Mesenchymal stem cell (in vitro differentiated cells and primary cell): ENCODE measurements at regions not wholly inside any gene's neighbourhood (a gene's known extent, or its start where the extent isn't known, plus 50 kb on each side); places are given as distances from the start of the nearest gene placed in this dataset.

Source experiments
- DNase-seq: peaks from one replicate; pipeline ENCODE4 v3.0.0-alpha.2; 2013
- H2AFZ ChIP-seq: one replicate; pipeline ENCODE4 v1.6.1; 2013; ENCODE audit warnings: low read depth, mild to moderate bottlenecking, control low read depth, inconsistent platforms, low read length, moderate library complexity
- H2AK5ac ChIP-seq: 2 replicates; pipeline ENCODE4 v1.6.1; 2013; ENCODE audit warnings: low read length, moderate library complexity, mild to moderate bottlenecking, inconsistent platforms; ENCODE audit not compliant: severe bottlenecking
- H2BK120ac ChIP-seq: one replicate; pipeline ENCODE4 v1.6.1; 2013; ENCODE audit warnings: low read depth, mild to moderate bottlenecking, inconsistent platforms, low read length, moderate library complexity
- H2BK12ac ChIP-seq, 2 experiments: one replicate each; pipeline ENCODE4 v1.6.1; 2013; ENCODE audit warnings: inconsistent platforms in 2 of 2, low read length in 2 of 2, mild to moderate bottlenecking in 2 of 2, moderate library complexity in 2 of 2, control low read depth in 1 of 2
- H2BK15ac ChIP-seq: one replicate; pipeline ENCODE4 v1.6.1; 2013; ENCODE audit warnings: mild to moderate bottlenecking, low read depth, inconsistent platforms; ENCODE audit not compliant: poor library complexity, severe bottlenecking
- H2BK5ac ChIP-seq: 2 replicates; pipeline ENCODE4 v1.6.1; 2013; ENCODE audit warnings: low read depth, mild to moderate bottlenecking, low read length, control low read depth, inconsistent platforms; ENCODE audit not compliant: poor library complexity, severe bottlenecking
- H3K14ac ChIP-seq, 2 experiments: one replicate each; pipeline ENCODE4 v1.6.1; 2013; ENCODE audit warnings: inconsistent platforms in 2 of 2, low read length in 2 of 2, control low read depth in 1 of 2, mild to moderate bottlenecking in 1 of 2, moderate library complexity in 1 of 2
- H3K18ac ChIP-seq, 2 experiments: one replicate each; pipeline ENCODE4 v1.6.1; 2013; ENCODE audit warnings: inconsistent platforms in 2 of 2, low read length in 2 of 2, control low read depth in 1 of 2, low read depth in 1 of 2, mild to moderate bottlenecking in 1 of 2
- H3K23ac ChIP-seq, 2 experiments: one replicate each; pipeline ENCODE4 v1.6.1; 2013; ENCODE audit warnings: inconsistent platforms in 2 of 2, low read length in 2 of 2, mild to moderate bottlenecking in 2 of 2, moderate library complexity in 2 of 2, control low read depth in 1 of 2
- H3K27ac ChIP-seq: 2 replicates; pipeline ENCODE4 v1.5.1; 2013; ENCODE audit warnings: mild to moderate bottlenecking, moderate library complexity, low read length, control low read depth, inconsistent platforms; ENCODE audit not compliant: poor library complexity, severe bottlenecking
- H3K27me3 ChIP-seq, 2 experiments: 2 replicates each; pipeline versions ENCODE4 v1.6.1 to v1.7.0; 2013; ENCODE audit warnings: low read length in 2 of 2, mild to moderate bottlenecking in 2 of 2, moderate library complexity in 2 of 2, control low read depth in 1 of 2, inconsistent platforms in 1 of 2; ENCODE audit not compliant: control insufficient read depth in 1 of 2, insufficient read depth in 1 of 2
- H3K36me3 ChIP-seq, 2 experiments: 2 replicates each; pipeline versions ENCODE4 v1.6.1 to v1.7.0; 2013; ENCODE audit warnings: low read length in 2 of 2, control low read depth in 1 of 2, inconsistent platforms in 1 of 2, low read depth in 1 of 2, mild to moderate bottlenecking in 1 of 2; ENCODE audit not compliant: insufficient read depth in 2 of 2, control insufficient read depth in 1 of 2
- H3K4ac ChIP-seq, 2 experiments: one replicate each; pipeline ENCODE4 v1.6.1; 2013; ENCODE audit warnings: inconsistent platforms in 2 of 2, low read length in 2 of 2, mild to moderate bottlenecking in 2 of 2, moderate library complexity in 2 of 2, control low read depth in 1 of 2, low read depth in 1 of 2
- H3K4me1 ChIP-seq: 2 replicates; pipeline ENCODE4 v1.6.1; 2013; ENCODE audit warnings: low read depth, low read length, control low read depth; ENCODE audit not compliant: control insufficient read depth, insufficient read depth
- H3K4me2 ChIP-seq: 2 replicates; pipeline ENCODE4 v1.6.1; 2013; ENCODE audit warnings: low read length, mild to moderate bottlenecking, inconsistent platforms; ENCODE audit not compliant: poor library complexity, severe bottlenecking
- H3K4me3 ChIP-seq, 2 experiments: 2 replicates each; pipeline versions ENCODE4 v1.5.1 to v1.7.0; 2013; ENCODE audit warnings: low read length in 2 of 2, mild to moderate bottlenecking in 2 of 2, control low read depth in 1 of 2, low read depth in 1 of 2; ENCODE audit not compliant: insufficient read depth in 1 of 2
- H3K79me1 ChIP-seq: replicated peaks from 2 replicates; pipeline ENCODE4 v1.6.1; 2013; ENCODE audit warnings: mild to moderate bottlenecking, control low read depth, low read length, inconsistent platforms; ENCODE audit not compliant: poor library complexity, severe bottlenecking
- H3K9ac ChIP-seq: 2 replicates; pipeline ENCODE4 v1.7.0; 2013; ENCODE audit warnings: mild to moderate bottlenecking, low read length, moderate library complexity
- H3K9me3 ChIP-seq: 2 replicates; pipeline ENCODE4 v1.7.0; 2013; ENCODE audit warnings: mild to moderate bottlenecking, low read length; ENCODE audit not compliant: control insufficient read depth
- H4K8ac ChIP-seq: one replicate; pipeline ENCODE4 v1.6.1; 2013; ENCODE audit warnings: inconsistent platforms, mild to moderate bottlenecking, low read length, moderate library complexity
- H4K91ac ChIP-seq: one replicate; pipeline ENCODE4 v1.6.1; 2013; ENCODE audit warnings: mild to moderate bottlenecking, low read length, inconsistent platforms
- WGBS: methylation state at CpG from one replicate; pipeline ENCODE4 v1.1.7; 2013; ENCODE audit warnings: mixed read lengths; 5-methylcytosine and 5-hydroxymethylcytosine counted together

GRCh38 chr2:140063356-140063755 is 1283.2 kb upstream of the NXPH2 start:
- 76% methylated on average over 1 of the region's 2 CpGs for WGBS
- no peak overlapping the region for H3K4me2 ChIP-seq

GRCh38 chr2:140061240-140061639 is 1281.0 kb upstream of the NXPH2 start:
- Histone ChIP-seq H2AK5ac (no peak overlapping the region), H3K4me3 (no peak overlapping the region), H3K18ac (no peak overlapping the region), H3K4me1 (no peaks in the 10 kb centered on the region), H3K27ac (no peak overlapping the region), H2BK12ac (no peak overlapping the region), H3K4ac (no peak overlapping the region), H4K8ac (no peak overlapping the region), H4K91ac (no peak overlapping the region), H3K23ac (no peak overlapping the region), H3K36me3 (no peaks in the 10 kb centered on the region), H2BK120ac (no peak overlapping the region), H3K9me3 (no peaks in the 10 kb centered on the region), H2AFZ (no peak overlapping the region), H3K4me2 (no peak overlapping the region), H2BK5ac (no peak overlapping the region), H3K14ac (no peak overlapping the region), H3K27me3 (no peaks in the 10 kb centered on the region), H3K9ac (no peak overlapping the region), H3K79me1 (no peaks in the 10 kb centered on the region), H2BK15ac (no peak overlapping the region)
- no peak for DNase-seq
- WGBS, result no CpG with 5 or more reads among the region's 1 CpG

More at GRCh38 chr2:140063356-140063755, 1283.2 kb upstream of the NXPH2 start:
- no peak overlapping the region for H2AK5ac ChIP-seq
- no peaks in the 10 kb centered on the region for H3K36me3 ChIP-seq
- no peak overlapping the region for H3K18ac ChIP-seq
- no peak for DNase-seq
- no peaks in the 10 kb centered on the region for H3K79me1 ChIP-seq
- no peak overlapping the region for H2BK5ac ChIP-seq
- H3K14ac ChIP-seq, result no peak overlapping the region
- no peak overlapping the region for H3K9ac ChIP-seq
- no peak overlapping the region for H2BK120ac ChIP-seq
- no peak overlapping the region for H4K8ac ChIP-seq
- H3K4me3 ChIP-seq, result no peak overlapping the region
- no peak overlapping the region for H3K23ac ChIP-seq
- no peaks in the 10 kb centered on the region for H3K9me3 ChIP-seq
- H3K27me3 ChIP-seq, result no peaks in the 10 kb centered on the region
- no peaks in the 10 kb centered on the region for H3K4me1 ChIP-seq
- H4K91ac ChIP-seq, result no peak overlapping the region
- no peak overlapping the region for H3K4ac ChIP-seq
- H2AFZ ChIP-seq, result no peak overlapping the region
- no peak overlapping the region for H3K27ac ChIP-seq
- H2BK12ac ChIP-seq, result no peak overlapping the region
- H2BK15ac ChIP-seq, result no peak overlapping the region

DNA sequence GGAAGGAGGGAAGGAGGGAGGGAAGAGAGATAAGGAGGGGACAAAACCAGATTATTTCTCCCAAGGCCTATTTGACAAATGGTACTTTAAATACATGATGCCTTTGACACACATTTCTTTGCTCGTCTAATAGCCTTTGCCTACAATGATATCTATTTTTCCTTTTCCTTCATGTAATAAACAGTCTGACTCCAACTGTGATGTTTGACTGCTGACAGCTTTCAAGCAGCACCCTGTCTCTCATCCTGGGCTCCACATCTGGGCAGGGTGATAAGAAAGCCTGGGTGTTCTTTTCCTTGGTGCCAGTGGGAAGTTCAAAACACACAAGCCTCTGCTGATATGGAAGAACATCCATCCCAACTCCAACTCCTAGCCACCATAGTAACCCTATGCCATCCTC is 1277.7 kb upstream of the NXPH2 start:
- no peak overlapping the region for H2BK15ac ChIP-seq
- H3K4ac ChIP-seq, result no peak overlapping the region
- no peaks in the 10 kb centered on the region for H3K27me3 ChIP-seq
- no peak overlapping the region for H3K23ac ChIP-seq
- H3K14ac ChIP-seq, result no peak overlapping the region
- no peak overlapping the region for H2BK5ac ChIP-seq
- H2BK12ac ChIP-seq, result no peak overlapping the region
- 95% methylated on average over 1 of the region's 1 CpG for WGBS
- no peak overlapping the region for H4K8ac ChIP-seq
- H4K91ac ChIP-seq, result no peak overlapping the region
- H3K9ac ChIP-seq, result no peak overlapping the region
- DNase-seq, result no peak
- H3K4me2 ChIP-seq, result no peak overlapping the region
- no peak overlapping the region for H3K18ac ChIP-seq
- no peaks in the 10 kb centered on the region for H3K4me1 ChIP-seq
- no peak overlapping the region for H3K4me3 ChIP-seq
- no peak overlapping the region for H2AK5ac ChIP-seq
- H3K36me3 ChIP-seq, result no peaks in the 10 kb centered on the region
- H2AFZ ChIP-seq, result no peak overlapping the region
- no peak overlapping the region for H3K27ac ChIP-seq
- no peaks in the 10 kb centered on the region for H3K9me3 ChIP-seq
- no peak overlapping the region for H2BK120ac ChIP-seq
- no peaks in the 10 kb centered on the region for H3K79me1 ChIP-seq

GRCh38 chr2:140041811-140042210 is 1261.6 kb upstream of the NXPH2 start:
- H2BK12ac ChIP-seq, result no peak overlapping the region
- H3K9ac ChIP-seq, result no peak overlapping the region
- H2AFZ ChIP-seq, result no peak overlapping the region
- no peak overlapping the region for H2BK120ac ChIP-seq
- no peak overlapping the region for H3K18ac ChIP-seq
- peaks cover 5% of the 10 kb centered on the region for H3K9me3 ChIP-seq
- no peak overlapping the region for H3K4me3 ChIP-seq
- no peaks in the 10 kb centered on the region for H3K36me3 ChIP-seq
- no peak for DNase-seq
- H2AK5ac ChIP-seq, result no peak overlapping the region
- H2BK15ac ChIP-seq, result no peak overlapping the region
- H3K4me1 ChIP-seq, result no peaks in the 10 kb centered on the region
- no peak overlapping the region for H3K23ac ChIP-seq
- H3K4ac ChIP-seq, result no peak overlapping the region
- H3K4me2 ChIP-seq, result no peak overlapping the region
- no peak overlapping the region for H4K8ac ChIP-seq
- no peak overlapping the region for H2BK5ac ChIP-seq
- no peak overlapping the region for H4K91ac ChIP-seq
- no peaks in the 10 kb centered on the region for H3K79me1 ChIP-seq
- H3K27me3 ChIP-seq, result no peaks in the 10 kb centered on the region
- no peak overlapping the region for H3K27ac ChIP-seq
- H3K14ac ChIP-seq, result no peak overlapping the region
